HG02938 (cell line): ENCODE measurements at regions not wholly inside any gene's neighbourhood (a gene's known extent, or its start where the extent isn't known, plus 50 kb on each side); places are given as distances from the start of the nearest gene placed in this dataset.

Source experiments
- ATAC-seq: cut with Tn5 transposase; IDR thresholded peaks from one replicate; pipeline ENCODE4 v1.9.1; 2021; ENCODE audit warnings: mild to moderate bottlenecking, moderate library complexity; ENCODE audit not compliant: unreplicated experiment

GRCh38 chr11:106398502-106399075, 321.1 kb downstream of the AASDHPPT start:
- no peak for ATAC-seq

GRCh38 chr11:106399076-106399511, 321.6 kb downstream of the AASDHPPT start:
- ATAC-seq = no peak

GRCh38 chr11:106399624-106400023, 322.2 kb downstream of the AASDHPPT start:
- no peak for ATAC-seq

GRCh38 chr11:106400949-106401570, 323.6 kb downstream of the AASDHPPT start:
- ATAC-seq = no peak

GRCh38 chr11:106403751-106404150, 326.3 kb downstream of the AASDHPPT start:
- no peak for ATAC-seq

- no peak for ATAC-seq
Measured at GRCh38 chr11:106409222-106409621, 331.8 kb downstream of the AASDHPPT start.

GRCh38 chr11:106409671-106410070, 332.2 kb downstream of the AASDHPPT start:
- no peak for ATAC-seq

GRCh38 chr11:106410902-106411301, 333.4 kb downstream of the AASDHPPT start:
- no peak for ATAC-seq

- no peak for ATAC-seq
Measured at GRCh38 chr11:106413222-106413621, 335.8 kb downstream of the AASDHPPT start.

GRCh38 chr11:106415510-106415909, 338.0 kb downstream of the AASDHPPT start:
- no peak for ATAC-seq

- no peak for ATAC-seq
Measured at GRCh38 chr11:106418791-106419190, 341.3 kb downstream of the AASDHPPT start.

GRCh38 chr11:106420048-106420665, 342.7 kb downstream of the AASDHPPT start:
- no peak for ATAC-seq

- ATAC-seq = no peak
Measured at GRCh38 chr11:106420686-106421085, 343.2 kb downstream of the AASDHPPT start.

- ATAC-seq = no peak
Measured at GRCh38 chr11:106421676-106422292, 344.3 kb downstream of the AASDHPPT start.

- no peak for ATAC-seq
Measured at GRCh38 chr11:106422583-106422982, 345.1 kb downstream of the AASDHPPT start.

- ATAC-seq = no peak
Measured at GRCh38 chr11:106424111-106424510, 346.6 kb downstream of the AASDHPPT start.

GRCh38 chr11:106425819-106426218, 348.4 kb downstream of the AASDHPPT start:
- no peak for ATAC-seq

- ATAC-seq = no peak
Measured at GRCh38 chr11:106426696-106427095, 349.2 kb downstream of the AASDHPPT start.

GRCh38 chr11:106427736-106428135, 350.3 kb downstream of the AASDHPPT start:
- no peak for ATAC-seq

GRCh38 chr11:106442032-106442431, 364.6 kb downstream of the AASDHPPT start:
- no peak for ATAC-seq

- no peak for ATAC-seq
Measured at GRCh38 chr11:106446302-106446701, 368.8 kb downstream of the AASDHPPT start.

GRCh38 chr11:106446955-106447354, 369.5 kb downstream of the AASDHPPT start:
- ATAC-seq = no peak
